NT2/D1 (cell line): ENCODE measurements at regions not wholly inside any gene's neighbourhood (a gene's known extent, or its start where the extent isn't known, plus 50 kb on each side); places are given as distances from the start of the nearest gene placed in this dataset.

ENCODE experiments used
- DNase-seq: peaks from one replicate; pipeline ENCODE4 v3.0.0-alpha.2; 2011; ENCODE audit warnings: low read depth, low spot score
- H3K27me3 ChIP-seq: 2 replicates; pipeline ENCODE4 v1.6.0; 2011; ENCODE audit warnings: mild to moderate bottlenecking; ENCODE audit not compliant: insufficient read length, insufficient read depth
- H3K36me3 ChIP-seq: 2 replicates; pipeline ENCODE4 v1.6.1; 2011; ENCODE audit warnings: mild to moderate bottlenecking, low read length, mixed read lengths; ENCODE audit not compliant: insufficient read depth, insufficient read length
- H3K4me1 ChIP-seq: 2 replicates; pipeline ENCODE4 v1.5.1; 2011; ENCODE audit not compliant: insufficient read depth, insufficient read length
- H3K4me3 ChIP-seq: 2 replicates; pipeline ENCODE4 v1.5.1; 2011; ENCODE audit warnings: low read depth; ENCODE audit not compliant: insufficient read length
- H3K9ac ChIP-seq: 2 replicates; pipeline ENCODE4 v1.6.0; 2011; ENCODE audit warnings: low read depth; ENCODE audit not compliant: insufficient read length
- H3K9me3 ChIP-seq: 2 replicates; pipeline ENCODE4 v1.5.1; 2011; ENCODE audit warnings: mild to moderate bottlenecking, low read length; ENCODE audit not compliant: insufficient read depth
- SUZ12 ChIP-seq: IDR thresholded peaks from 2 replicates; pipeline ENCODE4 v1.6.1; 2011; ENCODE audit not compliant: insufficient read length, insufficient read depth; ENCODE audit errors: extremely low read depth
- YY1 ChIP-seq: IDR thresholded peaks from 2 replicates; pipeline ENCODE4 v1.6.1; 2011; ENCODE audit not compliant: insufficient read length, insufficient read depth
- ZNF274 ChIP-seq: IDR thresholded peaks from 2 replicates; pipeline ENCODE4 v1.6.1; 2011; ENCODE audit warnings: mild to moderate bottlenecking, low read depth, low read length

- H3K9me3 ChIP-seq: peaks cover 11% of the 10 kb centered on the region; the same call in 1 of the 2 replicates
- no peak for DNase-seq
- no peaks in the 10 kb centered on the region for H3K27me3 ChIP-seq
- no peak overlapping the region for H3K9ac ChIP-seq
- TF ChIP-seq SUZ12: no peak
- no peak for TF ChIP-seq ZNF274
- no peak for TF ChIP-seq YY1
- no peaks in the 10 kb centered on the region for H3K4me1 ChIP-seq
- H3K4me3 ChIP-seq: no peak overlapping the region
- no peaks in the 10 kb centered on the region for H3K36me3 ChIP-seq
Measured at GRCh38 chr21:28091466-28091865, 901.2 kb downstream of the LTN1 start.

GRCh38 chr21:28090546-28090945 is 902.1 kb downstream of the LTN1 start:
- no peaks in the 10 kb centered on the region for H3K4me1 ChIP-seq
- H3K36me3 ChIP-seq: no peaks in the 10 kb centered on the region
- DNase-seq: no peak
- no peak overlapping the region for H3K9ac ChIP-seq
- no peak for TF ChIP-seq SUZ12
- no peak for TF ChIP-seq ZNF274
- no peak for TF ChIP-seq YY1
- no peaks in the 10 kb centered on the region for H3K27me3 ChIP-seq
- H3K4me3 ChIP-seq: no peak overlapping the region
- H3K9me3 ChIP-seq: peaks cover 11% of the 10 kb centered on the region; the same call in 1 of the 2 replicates

- Histone ChIP-seq H3K9ac (no peak overlapping the region), H3K4me1 (no peaks in the 10 kb centered on the region), H3K9me3 (peaks cover 11% of the 10 kb centered on the region; the same call in 1 of the 2 replicates), H3K27me3 (no peaks in the 10 kb centered on the region), H3K36me3 (no peaks in the 10 kb centered on the region), H3K4me3 (no peak overlapping the region)
- TF ChIP-seq ZNF274 (no peak), SUZ12 (no peak), YY1 (no peak)
- no peak for DNase-seq
Measured at GRCh38 chr21:28089599-28090441, 902.9 kb downstream of the LTN1 start.

- Histone ChIP-seq H3K9me3 (peaks cover 11% of the 10 kb centered on the region; the same call in 1 of the 2 replicates), H3K27me3 (no peaks in the 10 kb centered on the region), H3K36me3 (no peaks in the 10 kb centered on the region), H3K4me1 (no peaks in the 10 kb centered on the region), H3K4me3 (no peak overlapping the region), H3K9ac (no peak overlapping the region)
- no peak for DNase-seq
- TF ChIP-seq YY1 (no peak), ZNF274 (no peak)
Measured at GRCh38 chr21:28086861-28087581, 905.7 kb downstream of the LTN1 start.

GRCh38 chr21:28084951-28085350 is 907.7 kb downstream of the LTN1 start:
- Histone ChIP-seq H3K27me3 (no peaks in the 10 kb centered on the region), H3K9me3 (peaks cover 11% of the 10 kb centered on the region; the same call in 1 of the 2 replicates), H3K4me1 (no peaks in the 10 kb centered on the region), H3K4me3 (no peak overlapping the region), H3K9ac (no peak overlapping the region), H3K36me3 (no peaks in the 10 kb centered on the region)
- DNase-seq: no peak
- TF ChIP-seq YY1 (no peak), SUZ12 (no peak), ZNF274 (no peak)

GRCh38 chr21:28083350-28083749 is 909.3 kb downstream of the LTN1 start:
- TF ChIP-seq SUZ12 (no peak), ZNF274 (no peak), YY1 (no peak)
- H3K27me3 ChIP-seq: no peaks in the 10 kb centered on the region
- H3K9me3 ChIP-seq: peaks cover 10% of the 10 kb centered on the region; the same call in 1 of the 2 replicates
- no peak overlapping the region for H3K9ac ChIP-seq
- DNase-seq: no peak
- no peaks in the 10 kb centered on the region for H3K4me1 ChIP-seq
- H3K4me3 ChIP-seq: no peak overlapping the region
- H3K36me3 ChIP-seq: no peaks in the 10 kb centered on the region

GRCh38 chr21:28078126-28078525 is 914.6 kb downstream of the LTN1 start:
- H3K9ac ChIP-seq: no peak overlapping the region
- no peak for DNase-seq
- TF ChIP-seq SUZ12: no peak
- no peak for TF ChIP-seq ZNF274
- no peak for TF ChIP-seq YY1
- no peaks in the 10 kb centered on the region for H3K27me3 ChIP-seq
- H3K36me3 ChIP-seq: no peaks in the 10 kb centered on the region
- no peaks in the 10 kb centered on the region for H3K4me1 ChIP-seq
- H3K9me3 ChIP-seq: no peaks in the 10 kb centered on the region
- H3K4me3 ChIP-seq: no peak overlapping the region
